HAP-1 (cell line): ENCODE measurements at regions not wholly inside any gene's neighbourhood (a gene's known extent, or its start where the extent isn't known, plus 50 kb on each side); places are given as distances from the start of the nearest gene placed in this dataset.
"Not testable (repeated sequence)": the region's sequence is repeated elsewhere in the genome, so short reads cannot be mapped to it uniquely, and the experiment has no call there.

Experiments used
- DNase-seq, 2 experiments: peaks; one replicate each; pipeline ENCODE4 v3.0.0-alpha.2; 2016 to 2020; ENCODE audit warnings: low spot score in 2 of 2
- H3K27me3 ChIP-seq: fragments of 250-450 bp; sonication (Bioruptor Pico); 2 replicates; pipeline ENCODE4 v1.5.1; 2020; ENCODE audit warnings: low read depth, mild to moderate bottlenecking, moderate library complexity
- H3K36me3 ChIP-seq: fragments of 250-450 bp; sonication (Bioruptor Pico); replicated peaks from 2 replicates; pipeline ENCODE4 v1.5.1; 2020; ENCODE audit warnings: mild to moderate bottlenecking
- H3K4me1 ChIP-seq: fragments of 250-450 bp; sonication (Bioruptor Pico); 2 replicates; pipeline ENCODE4 v1.5.1; 2020; ENCODE audit warnings: mild to moderate bottlenecking
- H3K4me3 ChIP-seq: fragments of 250-450 bp; sonication (Bioruptor Pico); 2 replicates; pipeline ENCODE4 v1.5.1; 2020; ENCODE audit warnings: mild to moderate bottlenecking, moderate library complexity
- H3K9me3 ChIP-seq: fragments of 250-450 bp; sonication (Bioruptor Pico); 2 replicates; pipeline ENCODE4 v1.5.1; 2020; ENCODE audit warnings: mild to moderate bottlenecking, moderate library complexity
- in situ Hi-C: fragments of 300-500 bp; cut with MboI; formaldehyde crosslinking; loops from 3 replicates; pipeline ENCODE4 v1.14.3; 2020; ENCODE audit warnings: low sequenced_read_pairs, inconsistent platforms, mixed read lengths

GRCh38 chrX:77046180-77046810 is 400.9 kb upstream of the FGF16 start:
- H3K27me3 ChIP-seq, in situ Hi-C loops, H3K9me3 ChIP-seq, H3K36me3 ChIP-seq, H3K4me1 ChIP-seq: not testable (repeated sequence)
- DNase-seq = peak in 1 of 2 experiments; percentile 58
- peak overlapping the region; percentile 17 for H3K4me3 ChIP-seq

- Histone ChIP-seq H3K9me3 (no peaks in the 10 kb centered on the region), H3K4me1 (no peaks in the 10 kb centered on the region), H3K27me3 (no peaks in the 10 kb centered on the region), H3K4me3 (no peak overlapping the region), H3K36me3 (no peaks in the 10 kb centered on the region)
- DNase-seq = no peak
- in situ Hi-C loops = no loop called here
These were observed 386.6 kb upstream of the FGF16 start for GRCh38 chrX:77060572-77060971.

- H3K4me3 ChIP-seq = no peak overlapping the region
- H3K27me3 ChIP-seq = no peaks in the 10 kb centered on the region
- no peaks in the 10 kb centered on the region for H3K36me3 ChIP-seq
- no peak for DNase-seq
- no peaks in the 10 kb centered on the region for H3K4me1 ChIP-seq
- H3K9me3 ChIP-seq = no peaks in the 10 kb centered on the region
- in situ Hi-C loops = no loop called here
These were observed 386.2 kb upstream of the FGF16 start for GRCh38 chrX:77061022-77061421.

GRCh38 chrX:77061545-77061944 is 385.6 kb upstream of the FGF16 start:
- H3K36me3 ChIP-seq = no peaks in the 10 kb centered on the region
- no peaks in the 10 kb centered on the region for H3K4me1 ChIP-seq
- in situ Hi-C loops = no loop called here
- DNase-seq = no peak
- no peak overlapping the region for H3K4me3 ChIP-seq
- H3K27me3 ChIP-seq = no peaks in the 10 kb centered on the region
- H3K9me3 ChIP-seq = no peaks in the 10 kb centered on the region

- H3K27me3 ChIP-seq = no peaks in the 10 kb centered on the region
- no peak for DNase-seq
- no peaks in the 10 kb centered on the region for H3K4me1 ChIP-seq
- H3K4me3 ChIP-seq = no peak overlapping the region
- no peaks in the 10 kb centered on the region for H3K36me3 ChIP-seq
- in situ Hi-C loops = no loop called here
- H3K9me3 ChIP-seq = no peaks in the 10 kb centered on the region
These were observed 381.3 kb upstream of the FGF16 start for GRCh38 chrX:77065896-77066295.

- Histone ChIP-seq H3K4me1 (no peaks in the 10 kb centered on the region), H3K36me3 (no peaks in the 10 kb centered on the region), H3K9me3 (no peaks in the 10 kb centered on the region), H3K27me3 (no peaks in the 10 kb centered on the region), H3K4me3 (no peak overlapping the region)
- in situ Hi-C loops = no loop called here
- DNase-seq = no peak
These were observed 376.8 kb upstream of the FGF16 start for GRCh38 chrX:77070202-77070918.

GRCh38 chrX:77076896-77077295 is 370.3 kb upstream of the FGF16 start:
- no peaks in the 10 kb centered on the region for H3K27me3 ChIP-seq
- no peaks in the 10 kb centered on the region for H3K36me3 ChIP-seq
- no peak overlapping the region for H3K4me3 ChIP-seq
- H3K4me1 ChIP-seq = no peaks in the 10 kb centered on the region
- H3K9me3 ChIP-seq = no peaks in the 10 kb centered on the region
- no peak for DNase-seq
- in situ Hi-C loops = no loop called here

- H3K9me3 ChIP-seq, H3K4me1 ChIP-seq, in situ Hi-C loops: not testable (repeated sequence)
These were observed 366.0 kb upstream of the FGF16 start for GRCh38 chrX:77081237-77081636.

GRCh38 chrX:77085372-77085771 is 361.8 kb upstream of the FGF16 start:
- no peaks in the 10 kb centered on the region for H3K36me3 ChIP-seq
- DNase-seq = no peak
- H3K9me3 ChIP-seq = no peaks in the 10 kb centered on the region
- H3K27me3 ChIP-seq = no peaks in the 10 kb centered on the region
- no peaks in the 10 kb centered on the region for H3K4me1 ChIP-seq
- no peak overlapping the region for H3K4me3 ChIP-seq
- in situ Hi-C loops = no loop called here

More at GRCh38 chrX:77081237-77081636, 366.0 kb upstream of the FGF16 start:
- not testable (repeated sequence) for H3K36me3 ChIP-seq, H3K4me3 ChIP-seq, H3K27me3 ChIP-seq, DNase-seq

GRCh38 chrX:77087529-77088169 is 359.5 kb upstream of the FGF16 start:
- Histone ChIP-seq H3K27me3 (no peaks in the 10 kb centered on the region), H3K4me1 (no peaks in the 10 kb centered on the region), H3K4me3 (no peak overlapping the region), H3K9me3 (no peaks in the 10 kb centered on the region), H3K36me3 (no peaks in the 10 kb centered on the region)
- no peak for DNase-seq
- in situ Hi-C loops = no loop called here

GRCh38 chrX:77088233-77088632 is 359.0 kb upstream of the FGF16 start:
- no peaks in the 10 kb centered on the region for H3K9me3 ChIP-seq
- no peaks in the 10 kb centered on the region for H3K36me3 ChIP-seq
- in situ Hi-C loops = no loop called here
- no peak overlapping the region for H3K4me3 ChIP-seq
- H3K27me3 ChIP-seq = no peaks in the 10 kb centered on the region
- H3K4me1 ChIP-seq = no peaks in the 10 kb centered on the region
- no peak for DNase-seq

GRCh38 chrX:77114501-77114900 is 332.7 kb upstream of the FGF16 start:
- no peak for DNase-seq
- in situ Hi-C loops = no loop called here
- H3K9me3 ChIP-seq = no peaks in the 10 kb centered on the region
- no peaks in the 10 kb centered on the region for H3K27me3 ChIP-seq
- no peaks in the 10 kb centered on the region for H3K36me3 ChIP-seq
- H3K4me1 ChIP-seq = no peaks in the 10 kb centered on the region
- no peak overlapping the region for H3K4me3 ChIP-seq

GRCh38 chrX:77118686-77119085 is 328.5 kb upstream of the FGF16 start:
- in situ Hi-C loops = no loop called here
- no peaks in the 10 kb centered on the region for H3K4me1 ChIP-seq
- no peak for DNase-seq
- no peaks in the 10 kb centered on the region for H3K27me3 ChIP-seq
- H3K4me3 ChIP-seq = no peak overlapping the region
- no peaks in the 10 kb centered on the region for H3K9me3 ChIP-seq
- no peaks in the 10 kb centered on the region for H3K36me3 ChIP-seq

GRCh38 chrX:77119706-77120105 is 327.5 kb upstream of the FGF16 start:
- no peaks in the 10 kb centered on the region for H3K27me3 ChIP-seq
- peak in 1 of 2 experiments; percentile 11 for DNase-seq
- in situ Hi-C loops = no loop called here

More at GRCh38 chrX:77119706-77120105, 327.5 kb upstream of the FGF16 start:
- H3K4me1 ChIP-seq = no peaks in the 10 kb centered on the region
- no peak overlapping the region for H3K4me3 ChIP-seq
- no peaks in the 10 kb centered on the region for H3K9me3 ChIP-seq
- no peaks in the 10 kb centered on the region for H3K36me3 ChIP-seq
